ENCODE measurements at regions not wholly inside any gene's neighbourhood (a gene's known extent, or its start where the extent isn't known, plus 50 kb on each side); places are given as distances from the start of the nearest gene placed in this dataset.

DNA sequence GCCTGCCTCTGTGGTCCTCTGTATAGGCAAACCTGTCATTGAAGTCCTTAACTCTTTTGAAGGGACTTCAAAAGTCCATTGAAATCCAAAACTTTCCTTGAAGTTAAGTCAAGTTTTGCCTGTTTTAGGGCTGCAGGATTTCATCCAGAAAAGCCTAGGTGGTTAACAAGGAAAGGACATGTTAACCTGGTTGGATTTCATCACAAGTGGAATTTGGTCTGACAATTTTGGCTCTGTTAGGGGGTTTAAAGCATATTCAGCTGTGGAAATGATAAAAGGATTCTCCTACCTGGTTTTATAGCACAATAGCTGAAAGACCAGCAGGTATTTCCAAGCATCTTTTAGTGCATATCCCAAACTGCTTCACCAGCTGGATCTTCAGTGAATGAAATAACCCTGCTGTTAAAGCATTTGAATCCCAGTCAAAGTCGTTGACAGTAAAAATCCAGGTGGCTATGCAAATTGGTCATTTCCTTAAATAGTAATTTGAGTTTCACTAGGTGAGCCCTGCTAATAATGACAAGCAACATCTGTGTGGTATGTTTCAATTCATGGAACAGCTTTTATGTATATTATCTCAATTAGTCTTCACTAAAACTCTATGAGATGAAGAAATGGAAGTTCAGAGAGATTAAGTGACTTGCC lies 400.5 kb downstream of the ETNK1 start:
- Histone ChIP-seq H2BK5ac (ENCODE audit: low read depth, low read length, poor library complexity, severe bottlenecking) (no peak overlapping the region), H3K4me3 (ENCODE audit: insufficient read depth, low read depth, low read length) (no peak overlapping the region), H3K4me2 (ENCODE audit: low read depth, low read length) (no peak overlapping the region), H3K9me1 (ENCODE audit: insufficient read depth, low read length) (no peaks in the 10 kb centered on the region), H3K36me3 (ENCODE audit: control insufficient read depth, insufficient read depth, low read length) (no peaks in the 10 kb centered on the region), H2BK15ac (ENCODE audit: low read depth, low read length) (no peak overlapping the region), H3K79me1 (ENCODE audit: low read depth in 1 of 2, low read length in 2 of 2) (no peaks in the 10 kb centered on the region), H3K18ac (ENCODE audit: low read depth, low read length) (no peak overlapping the region), H2AK9ac (replicated peaks; ENCODE audit: low read depth, low read length, poor library complexity) (no peak overlapping the region), H3K14ac (replicated peaks; ENCODE audit: low read depth, low read length) (no peak overlapping the region), H2BK120ac (ENCODE audit: low read depth, low read length) (no peak overlapping the region), H2BK20ac (ENCODE audit: low read depth, low read length) (no peak overlapping the region), H3K27ac (ENCODE audit: insufficient read depth, low read length) (no peak overlapping the region), H3K9ac (ENCODE audit: low read depth, low read length) (no peak overlapping the region), H3K27me3 (ENCODE audit: control insufficient read depth, insufficient read depth, low read length) (peaks cover 3% of the 10 kb centered on the region), H4K5ac (ENCODE audit: low read depth, low read length) (no peak overlapping the region), H4K20me1 (ENCODE audit: insufficient read depth, low read length) (no peaks in the 10 kb centered on the region), H3K56ac (ENCODE audit: extremely low read depth, insufficient read depth, low read length) (no peak overlapping the region), H3K23ac (ENCODE audit: low read depth, low read length) (no peak overlapping the region), H2AK5ac (ENCODE audit: low read depth, low read length) (no peak overlapping the region), H3K9me3 (ENCODE audit: control insufficient read depth, insufficient read depth, low read length) (no peaks in the 10 kb centered on the region), H3K4me1 (ENCODE audit: control insufficient read depth, insufficient read depth, low read length) (no peaks in the 10 kb centered on the region), H4K8ac (ENCODE audit: low read depth in 2 of 2, low read length in 2 of 2) (no peak overlapping the region), H3K4ac (ENCODE audit: low read depth, low read length) (no peak overlapping the region), H4K91ac (ENCODE audit: insufficient read depth, low read depth, low read length) (no peak overlapping the region), H2AFZ (replicated peaks; ENCODE audit: low read length, poor library complexity) (no peak overlapping the region)
- no peak for TF ChIP-seq RAD21 (IDR thresholded peaks at IDR 0.05; ENCODE audit: low read length)
- no peak for TF ChIP-seq MAFK (IDR thresholded peaks at IDR 0.05; ENCODE audit: low read depth, low read length)
- no peak for TF ChIP-seq NFE2L2 (IDR thresholded peaks at IDR 0.05; ENCODE audit: low read depth, low read length)
- TF ChIP-seq RFX5 (IDR thresholded peaks at IDR 0.05; ENCODE audit: low read depth, low read length), result no peak
- TF ChIP-seq CHD1 (IDR thresholded peaks at IDR 0.05; ENCODE audit: low read depth, low read length), result no peak
- no peak for TF ChIP-seq FOS (IDR thresholded peaks at IDR 0.05; ENCODE audit: low read depth, low read length)
- no peak for TF ChIP-seq SMC3 (IDR thresholded peaks at IDR 0.05; ENCODE audit: low read depth, low read length)
- TF ChIP-seq RCOR1 (IDR thresholded peaks at IDR 0.05; ENCODE audit: insufficient replicate concordance, low read length), result no peak
- TF ChIP-seq, protein P1, sequence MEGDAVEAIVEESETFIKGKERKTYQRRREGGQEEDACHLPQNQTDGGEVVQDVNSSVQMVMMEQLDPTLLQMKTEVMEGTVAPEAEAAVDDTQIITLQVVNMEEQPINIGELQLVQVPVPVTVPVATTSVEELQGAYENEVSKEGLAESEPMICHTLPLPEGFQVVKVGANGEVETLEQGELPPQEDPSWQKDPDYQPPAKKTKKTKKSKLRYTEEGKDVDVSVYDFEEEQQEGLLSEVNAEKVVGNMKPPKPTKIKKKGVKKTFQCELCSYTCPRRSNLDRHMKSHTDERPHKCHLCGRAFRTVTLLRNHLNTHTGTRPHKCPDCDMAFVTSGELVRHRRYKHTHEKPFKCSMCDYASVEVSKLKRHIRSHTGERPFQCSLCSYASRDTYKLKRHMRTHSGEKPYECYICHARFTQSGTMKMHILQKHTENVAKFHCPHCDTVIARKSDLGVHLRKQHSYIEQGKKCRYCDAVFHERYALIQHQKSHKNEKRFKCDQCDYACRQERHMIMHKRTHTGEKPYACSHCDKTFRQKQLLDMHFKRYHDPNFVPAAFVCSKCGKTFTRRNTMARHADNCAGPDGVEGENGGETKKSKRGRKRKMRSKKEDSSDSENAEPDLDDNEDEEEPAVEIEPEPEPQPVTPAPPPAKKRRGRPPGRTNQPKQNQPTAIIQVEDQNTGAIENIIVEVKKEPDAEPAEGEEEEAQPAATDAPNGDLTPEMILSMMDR (conservative IDR thresholded peaks at IDR 0.05; ENCODE audit: low read depth, low read length), result no peak
- BruUV-seq (replicated peaks), result no TSS peak
- dilution Hi-C loops (cut with HindIII; ENCODE audit: low sequenced_read_pairs, unreplicated experiment), result no loop called here
- ChIA-PET POLR2A (ENCODE audit: unreplicated experiment) (no interaction called here), CTCF (no interaction called here)
- DNase-seq (no peak), ATAC-seq (ENCODE audit: low read depth) (no peak)
- intact Hi-C loops (cut with micrococcal nuclease), result no loop called here
- in situ Hi-C loops (cut with MboI; ENCODE audit: low sequenced_read_pairs), result no loop called here
- WGBS, 2 experiments (ENCODE audit: extremely low coverage in 2 of 2, insufficient read length in 1 of 2), result no CpG with 5 or more reads among the region's 1 CpG
